HepG2 (cell line): ENCODE measurements at regions not wholly inside any gene's neighbourhood (a gene's known extent, or its start where the extent isn't known, plus 50 kb on each side); places are given as distances from the start of the nearest gene placed in this dataset.

Experiments
- ATAC-seq: fragments of 200-7000 bp; cut with Tn5 transposase; 3 replicates; pipeline ENCODE4 v1.9.1; 2020; ENCODE audit warnings: mild to moderate bottlenecking, moderate library complexity
- BruUV-seq: library from RNA; stranded (reverse); fragments of 400-500 nt; replicated peaks from 2 replicates; lab custom pipeline; 2021; lab: Mats Ljungman, UMichigan
- CTCF ChIA-PET: fragments of 300-600 bp; formaldehyde crosslinking; extraction: SDS; loops from one replicate; lab custom pipeline; 2021; ENCODE audit warnings: low total read pairs, inconsistent platforms, low intra/inter-chr PET ratio; lab: Yijun Ruan, JAX
- POLR2A ChIA-PET: fragments of 350-600 bp; sonication (Branson Sonifier 250); formaldehyde crosslinking; loops from one replicate; lab custom pipeline; 2020; ENCODE audit warnings: antibody characterized with exemption, inconsistent platforms; lab: Yijun Ruan, JAX
- DNase-seq: peaks from one replicate; pipeline ENCODE4 v3.0.0-alpha.2; 2015; ENCODE audit warnings: low spot score
- FAIRE-seq: peaks from 3 replicates; lab custom pipeline; 2011; peaks lifted over from hg19 to GRCh38; lab: Jason Lieb, UNC
- H2AFZ ChIP-seq: one replicate; pipeline ENCODE4 v1.6.1; 2011; ENCODE audit warnings: low read length, inconsistent platforms
- H3K27ac ChIP-seq: fragments of 300-600 bp; 3 replicates; pipeline ENCODE4 v1.8.0; 2011; ENCODE audit warnings: mixed run types, mild to moderate bottlenecking, mixed read lengths, low read length, inconsistent platforms; ENCODE audit not compliant: insufficient read depth; ENCODE audit errors: extremely low read length
- H3K27me3 ChIP-seq, 2 experiments: fragments of 200-600 bp in 1 of 2; 2 replicates in 1 of 2; 3 replicates in 1 of 2; pipeline versions ENCODE4 v1.6.0 to v1.8.0; 2011; ENCODE audit warnings: low read length in 2 of 2, mild to moderate bottlenecking in 2 of 2, moderate library complexity in 2 of 2, inconsistent platforms in 1 of 2; ENCODE audit not compliant: insufficient read depth in 2 of 2, control insufficient read depth in 1 of 2
- H3K36me3 ChIP-seq, 2 experiments: fragments of 200-600 bp in 1 of 2; replicated peaks in 1 of 2; 2 replicates in 1 of 2; 3 replicates in 1 of 2; pipeline versions ENCODE4 v1.5.1 to v1.8.0; 2011; ENCODE audit warnings: low read length in 2 of 2, inconsistent platforms in 1 of 2; ENCODE audit not compliant: insufficient read depth in 2 of 2, control insufficient read depth in 1 of 2
- H3K4me1 ChIP-seq: 2 replicates; pipeline ENCODE4 v1.5.1; 2012; ENCODE audit warnings: low read length, inconsistent platforms; ENCODE audit not compliant: insufficient read depth
- H3K4me2 ChIP-seq: 2 replicates; pipeline ENCODE4 v1.6.0; 2011; ENCODE audit warnings: low read depth, low read length, inconsistent platforms
- H3K4me3 ChIP-seq, 3 experiments: fragments of 200-600 bp in 1 of 3; sonication (generic), shearing (Covaris generic) in 1 of 3; replicated peaks in 1 of 3; 2 replicates each; pipeline ENCODE4 v1.5.1; 2011 to 2016; ENCODE audit warnings: low read length in 3 of 3, inconsistent platforms in 2 of 3, low read depth in 2 of 3, mild to moderate bottlenecking in 2 of 3, control low read depth in 1 of 3, mixed read lengths in 1 of 3; ENCODE audit not compliant: insufficient read depth in 1 of 3
- H3K79me2 ChIP-seq: one replicate; pipeline ENCODE4 v1.6.1; 2011; ENCODE audit warnings: low read length, inconsistent platforms; ENCODE audit not compliant: insufficient read depth
- H3K9ac ChIP-seq: 2 replicates; pipeline ENCODE4 v1.6.0; 2011; ENCODE audit warnings: mild to moderate bottlenecking, low read depth, low read length, inconsistent platforms; ENCODE audit not compliant: insufficient read depth
- H3K9me3 ChIP-seq: 2 replicates; pipeline ENCODE4 v1.5.1; 2012; ENCODE audit warnings: mild to moderate bottlenecking, low read length
- H4K20me1 ChIP-seq: 2 replicates; pipeline ENCODE4 v1.6.0; 2011; ENCODE audit warnings: inconsistent platforms, mild to moderate bottlenecking, low read length, moderate library complexity; ENCODE audit not compliant: insufficient read depth
- AFF4 ChIP-seq: sonication (generic); formaldehyde crosslinking; IDR thresholded peaks from 2 replicates; pipeline ENCODE4 v1.4.0; 2020; ENCODE audit warnings: missing genetic modification reagents
- FOXC1 ChIP-seq: sonication (generic); formaldehyde crosslinking; IDR thresholded peaks from 2 replicates; pipeline ENCODE4 v1.8.0; 2022; ENCODE audit warnings: mild to moderate bottlenecking, missing genetic modification reagents, borderline replicate concordance
- GFI1 ChIP-seq: sonication (generic); formaldehyde crosslinking; IDR thresholded peaks from 2 replicates; pipeline ENCODE4 v1.5.0; 2020; ENCODE audit warnings: missing genetic modification reagents, mild to moderate bottlenecking, borderline replicate concordance
- IRF2 ChIP-seq: IDR thresholded peaks from 2 replicates; pipeline ENCODE4 v1.6.1; 2018; ENCODE audit warnings: missing genetic modification reagents, missing compliant biosample characterization
- JUNB ChIP-seq: sonication (generic); formaldehyde crosslinking; IDR thresholded peaks from 2 replicates; pipeline ENCODE4 v1.8.0; 2022; ENCODE audit warnings: missing genetic modification reagents, mild to moderate bottlenecking, borderline replicate concordance
- NFYC ChIP-seq: IDR thresholded peaks from 2 replicates; pipeline ENCODE4 v1.6.1; 2016; ENCODE audit warnings: missing genetic modification reagents, missing compliant biosample characterization
- RBM39 ChIP-seq: fragments of 200-400 bp; formaldehyde crosslinking; IDR thresholded peaks from one replicate; pipeline ENCODE4 v1.6.1; 2018; ENCODE audit warnings: antibody characterized with exemption, mild to moderate bottlenecking, low read depth, low read length; ENCODE audit not compliant: poor library complexity, severe bottlenecking
- ZIK1 ChIP-seq: sonication (generic); formaldehyde crosslinking; IDR thresholded peaks from 2 replicates; pipeline ENCODE4 v1.5.0; 2020; ENCODE audit warnings: mild to moderate bottlenecking, low read depth, missing genetic modification reagents, borderline replicate concordance
- ZNF160 ChIP-seq: sonication (generic); formaldehyde crosslinking; IDR thresholded peaks from 2 replicates; pipeline ENCODE4 v1.8.0; 2022; ENCODE audit warnings: mild to moderate bottlenecking, inconsistent platforms, missing genetic modification reagents
- ZNF3 ChIP-seq: IDR thresholded peaks from 2 replicates; pipeline ENCODE4 v1.7.0; 2017; ENCODE audit warnings: inconsistent platforms
- ZNF549 ChIP-seq: sonication (generic); formaldehyde crosslinking; IDR thresholded peaks from 2 replicates; pipeline ENCODE4 v1.5.0; 2020; ENCODE audit warnings: missing genetic modification reagents
- ZNF746 ChIP-seq: sonication (generic); formaldehyde crosslinking; IDR thresholded peaks from 2 replicates; pipeline ENCODE4 v1.8.0; 2022; ENCODE audit warnings: mild to moderate bottlenecking, missing genetic modification reagents
- whole genome bisulfite sequencing: methylation state at CpG from one replicate; pipeline ENCODE4 v1.1.6; 2017; ENCODE audit warnings: low lambda C conversion rate; 5-methylcytosine and 5-hydroxymethylcytosine counted together
- in situ Hi-C: cut with HindIII; loops from 2 replicates; pipeline ENCODE4 v1.10.0; 2017; ENCODE audit warnings: low pct_unique_long_range_greater_than_20kb; ENCODE audit not compliant: extremely low pct_ligation_motif_present
- intact Hi-C: fragments of 100-400 bp; cut with micrococcal nuclease; formaldehyde crosslinking; loops from one replicate; pipeline ENCODE4 v1.10.0; 2022; ENCODE audit not compliant: unreplicated experiment
- TF ChIP-seq, protein P1 (sequence below): sonication (generic); formaldehyde crosslinking; IDR thresholded peaks from 2 replicates; pipeline ENCODE4 v1.8.1; 2023; ENCODE audit warnings: mild to moderate bottlenecking, missing genetic modification reagents
- TF ChIP-seq, protein P2 (sequence below): sonication (generic); formaldehyde crosslinking; IDR thresholded peaks from 2 replicates; pipeline ENCODE4 v1.8.0; 2022; ENCODE audit warnings: mild to moderate bottlenecking, missing genetic modification reagents, moderate library complexity
- TF ChIP-seq, protein P3 (sequence below): IDR thresholded peaks from 2 replicates; pipeline ENCODE4 v1.6.1; 2016; ENCODE audit warnings: low read depth, control low read depth
- TF ChIP-seq, protein P4 (sequence below): sonication (generic); formaldehyde crosslinking; IDR thresholded peaks from 2 replicates; pipeline ENCODE4 v1.4.0; 2020; ENCODE audit warnings: missing genetic modification reagents, mild to moderate bottlenecking, borderline replicate concordance

DNA sequence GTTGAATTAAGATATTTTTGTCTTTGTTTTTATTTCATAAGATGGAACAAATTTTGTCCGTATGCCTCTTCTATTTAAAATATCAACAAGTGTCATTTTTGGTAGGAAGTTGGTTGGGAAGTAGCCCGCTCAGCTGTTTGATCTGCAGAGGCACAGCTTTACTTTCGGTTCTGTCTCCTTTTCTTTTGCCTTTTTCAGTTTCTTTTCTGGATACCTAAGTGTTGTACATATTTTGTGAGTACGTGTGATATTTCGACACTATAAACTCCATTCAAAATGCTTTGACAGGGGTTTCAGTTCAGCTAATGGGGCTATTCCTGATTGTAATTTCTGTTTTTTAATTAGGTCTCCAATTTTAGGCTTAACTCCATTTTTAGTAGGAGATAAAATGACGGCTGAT, 1785.0 kb upstream of the LRRTM1 start:
- 3% methylated on average over 6 of the region's 6 CpGs for WGBS
- Histone ChIP-seq H3K9me3 (peaks cover 88% of the 10 kb centered on the region), H3K27ac (no peak overlapping the region), H3K4me2 (no peak overlapping the region), H3K9ac (no peak overlapping the region), H3K79me2 (no peaks in the 10 kb centered on the region), H2AFZ (no peak overlapping the region), H3K4me3 (no peak overlapping the region), H4K20me1 (no peaks in the 10 kb centered on the region), H3K4me1 (no peaks in the 10 kb centered on the region), H3K27me3 (no peaks in the 10 kb centered on the region), H3K36me3 (no peaks in the 10 kb centered on the region)
- ChIA-PET POLR2A (no interaction called here), CTCF (no interaction called here)
- no peak for DNase-seq
- in situ Hi-C loops, result no loop called here
- intact Hi-C loops, result no loop called here
- no TSS peak for BruUV-seq
- ATAC-seq, result no peak
- no peak for FAIRE-seq
- TF ChIP-seq, protein P1, sequence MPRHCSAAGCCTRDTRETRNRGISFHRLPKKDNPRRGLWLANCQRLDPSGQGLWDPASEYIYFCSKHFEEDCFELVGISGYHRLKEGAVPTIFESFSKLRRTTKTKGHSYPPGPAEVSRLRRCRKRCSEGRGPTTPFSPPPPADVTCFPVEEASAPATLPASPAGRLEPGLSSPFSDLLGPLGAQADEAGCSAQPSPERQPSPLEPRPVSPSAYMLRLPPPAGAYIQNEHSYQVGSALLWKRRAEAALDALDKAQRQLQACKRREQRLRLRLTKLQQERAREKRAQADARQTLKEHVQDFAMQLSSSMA (CRISPR knock-in tag), result no peak
- TF ChIP-seq FOXC1 (CRISPR knock-in tag) (no peak), NFYC (CRISPR knock-in tag) (no peak), JUNB (CRISPR knock-in tag) (no peak), ZNF549 (CRISPR knock-in tag) (no peak), IRF2 (CRISPR knock-in tag) (no peak), ZNF3 (no peak), ZNF160 (CRISPR knock-in tag) (no peak), GFI1 (CRISPR knock-in tag) (no peak), ZIK1 (CRISPR knock-in tag) (no peak), AFF4 (no peak), RBM39 (no peak), ZNF746 (CRISPR knock-in tag) (no peak)
- TF ChIP-seq, protein P2, sequence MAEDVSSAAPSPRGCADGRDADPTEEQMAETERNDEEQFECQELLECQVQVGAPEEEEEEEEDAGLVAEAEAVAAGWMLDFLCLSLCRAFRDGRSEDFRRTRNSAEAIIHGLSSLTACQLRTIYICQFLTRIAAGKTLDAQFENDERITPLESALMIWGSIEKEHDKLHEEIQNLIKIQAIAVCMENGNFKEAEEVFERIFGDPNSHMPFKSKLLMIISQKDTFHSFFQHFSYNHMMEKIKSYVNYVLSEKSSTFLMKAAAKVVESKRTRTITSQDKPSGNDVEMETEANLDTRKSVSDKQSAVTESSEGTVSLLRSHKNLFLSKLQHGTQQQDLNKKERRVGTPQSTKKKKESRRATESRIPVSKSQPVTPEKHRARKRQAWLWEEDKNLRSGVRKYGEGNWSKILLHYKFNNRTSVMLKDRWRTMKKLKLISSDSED, result no peak
- TF ChIP-seq, protein P3, sequence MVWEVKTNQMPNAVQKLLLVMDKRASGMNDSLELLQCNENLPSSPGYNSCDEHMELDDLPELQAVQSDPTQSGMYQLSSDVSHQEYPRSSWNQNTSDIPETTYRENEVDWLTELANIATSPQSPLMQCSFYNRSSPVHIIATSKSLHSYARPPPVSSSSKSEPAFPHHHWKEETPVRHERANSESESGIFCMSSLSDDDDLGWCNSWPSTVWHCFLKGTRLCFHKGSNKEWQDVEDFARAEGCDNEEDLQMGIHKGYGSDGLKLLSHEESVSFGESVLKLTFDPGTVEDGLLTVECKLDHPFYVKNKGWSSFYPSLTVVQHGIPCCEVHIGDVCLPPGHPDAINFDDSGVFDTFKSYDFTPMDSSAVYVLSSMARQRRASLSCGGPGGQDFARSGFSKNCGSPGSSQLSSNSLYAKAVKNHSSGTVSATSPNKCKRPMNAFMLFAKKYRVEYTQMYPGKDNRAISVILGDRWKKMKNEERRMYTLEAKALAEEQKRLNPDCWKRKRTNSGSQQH (CRISPR knock-in tag), result no peak
- TF ChIP-seq, protein P4, sequence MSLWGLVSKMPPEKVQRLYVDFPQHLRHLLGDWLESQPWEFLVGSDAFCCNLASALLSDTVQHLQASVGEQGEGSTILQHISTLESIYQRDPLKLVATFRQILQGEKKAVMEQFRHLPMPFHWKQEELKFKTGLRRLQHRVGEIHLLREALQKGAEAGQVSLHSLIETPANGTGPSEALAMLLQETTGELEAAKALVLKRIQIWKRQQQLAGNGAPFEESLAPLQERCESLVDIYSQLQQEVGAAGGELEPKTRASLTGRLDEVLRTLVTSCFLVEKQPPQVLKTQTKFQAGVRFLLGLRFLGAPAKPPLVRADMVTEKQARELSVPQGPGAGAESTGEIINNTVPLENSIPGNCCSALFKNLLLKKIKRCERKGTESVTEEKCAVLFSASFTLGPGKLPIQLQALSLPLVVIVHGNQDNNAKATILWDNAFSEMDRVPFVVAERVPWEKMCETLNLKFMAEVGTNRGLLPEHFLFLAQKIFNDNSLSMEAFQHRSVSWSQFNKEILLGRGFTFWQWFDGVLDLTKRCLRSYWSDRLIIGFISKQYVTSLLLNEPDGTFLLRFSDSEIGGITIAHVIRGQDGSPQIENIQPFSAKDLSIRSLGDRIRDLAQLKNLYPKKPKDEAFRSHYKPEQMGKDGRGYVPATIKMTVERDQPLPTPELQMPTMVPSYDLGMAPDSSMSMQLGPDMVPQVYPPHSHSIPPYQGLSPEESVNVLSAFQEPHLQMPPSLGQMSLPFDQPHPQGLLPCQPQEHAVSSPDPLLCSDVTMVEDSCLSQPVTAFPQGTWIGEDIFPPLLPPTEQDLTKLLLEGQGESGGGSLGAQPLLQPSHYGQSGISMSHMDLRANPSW, result no peak
